ENCODE measurements at regions not wholly inside any gene's neighbourhood (a gene's known extent, or its start where the extent isn't known, plus 50 kb on each side); places are given as distances from the start of the nearest gene placed in this dataset.

DNA sequence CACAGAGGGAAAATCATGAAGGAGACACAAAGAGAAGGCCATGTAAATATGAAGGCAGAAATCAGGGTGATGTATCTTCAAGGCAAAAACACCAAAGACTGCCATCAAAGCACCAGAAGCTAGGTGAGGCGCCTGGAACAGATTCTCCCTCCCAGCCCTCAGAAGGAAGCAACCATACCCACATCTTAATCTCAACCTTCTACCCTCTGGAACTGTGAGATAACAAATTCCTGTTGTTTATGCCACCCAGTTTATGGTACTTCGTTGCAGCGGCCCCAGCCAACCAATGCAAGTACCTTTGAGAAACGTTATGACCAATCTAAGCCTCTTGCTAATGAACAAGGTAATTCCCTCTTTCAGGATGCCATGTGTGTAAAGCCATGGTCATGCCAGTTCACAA is 66.2 kb upstream of the STXBP5 start:
- no peak overlapping the region for H3K27ac ChIP-seq (ENCODE audit: low read depth in 1 of 2, low read length in 2 of 2)
- no peaks in the 10 kb centered on the region for H3K4me1 ChIP-seq (ENCODE audit: control insufficient read depth in 4 of 4, insufficient read depth in 4 of 4, low read length in 3 of 4)
- no peaks in the 10 kb centered on the region for H3K9me3 ChIP-seq (ENCODE audit: control insufficient read depth in 4 of 4, low read length in 3 of 4)
- DNase-seq (ENCODE audit: low spot score) = no peak
- H3K27me3 ChIP-seq (ENCODE audit: control insufficient read depth in 4 of 4, insufficient read depth in 4 of 4, low read length in 3 of 4) = no peaks in the 10 kb centered on the region
- TF ChIP-seq RAD21 (IDR thresholded peaks at IDR 0.05) (no peak), JUND (IDR thresholded peaks at IDR 0.05) (no peak), HNF4G (IDR thresholded peaks at IDR 0.05) (no peak)
- 89% methylated on average over 4 of the region's 4 CpGs for WGBS
- H3K9ac ChIP-seq (ENCODE audit: low read depth in 1 of 2, low read length in 2 of 2) = no peak overlapping the region
- no peaks in the 10 kb centered on the region for H3K36me3 ChIP-seq (ENCODE audit: control insufficient read depth in 4 of 4, insufficient read depth in 3 of 4, low read depth in 1 of 4, low read length in 3 of 4)
- H3K4me3 ChIP-seq (ENCODE audit: low read depth in 1 of 3, low read length in 3 of 3) = no peak overlapping the region

DNA sequence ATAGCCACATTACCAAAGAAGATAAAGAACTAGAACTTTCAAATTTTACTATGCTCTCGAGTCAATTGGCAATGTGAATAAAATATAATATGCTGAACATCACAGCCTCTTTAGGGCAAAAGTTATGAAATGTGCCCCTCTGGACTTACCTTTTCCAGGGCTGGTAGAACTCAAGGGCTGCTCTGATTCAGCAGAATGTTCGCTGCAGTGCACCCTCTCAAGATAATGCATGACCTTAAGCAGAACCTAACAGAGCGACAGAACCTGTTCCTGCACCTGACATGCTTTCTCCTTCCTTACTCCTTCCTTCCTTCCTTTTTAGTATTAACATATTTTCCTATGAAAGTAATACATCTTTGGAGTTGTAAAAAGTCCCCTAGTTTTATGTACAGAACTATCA is 65.4 kb upstream of the STXBP5 start:
- H3K9ac ChIP-seq (ENCODE audit: low read depth in 1 of 2, low read length in 2 of 2) = no peak overlapping the region
- no peak overlapping the region for H3K4me3 ChIP-seq (ENCODE audit: low read depth in 1 of 3, low read length in 3 of 3)
- no peak overlapping the region for H3K27ac ChIP-seq (ENCODE audit: low read depth in 1 of 2, low read length in 2 of 2)
- no peaks in the 10 kb centered on the region for H3K9me3 ChIP-seq (ENCODE audit: control insufficient read depth in 4 of 4, low read length in 3 of 4)
- H3K4me1 ChIP-seq (ENCODE audit: control insufficient read depth in 4 of 4, insufficient read depth in 4 of 4, low read length in 3 of 4) = no peaks in the 10 kb centered on the region
- TF ChIP-seq, protein P1, sequence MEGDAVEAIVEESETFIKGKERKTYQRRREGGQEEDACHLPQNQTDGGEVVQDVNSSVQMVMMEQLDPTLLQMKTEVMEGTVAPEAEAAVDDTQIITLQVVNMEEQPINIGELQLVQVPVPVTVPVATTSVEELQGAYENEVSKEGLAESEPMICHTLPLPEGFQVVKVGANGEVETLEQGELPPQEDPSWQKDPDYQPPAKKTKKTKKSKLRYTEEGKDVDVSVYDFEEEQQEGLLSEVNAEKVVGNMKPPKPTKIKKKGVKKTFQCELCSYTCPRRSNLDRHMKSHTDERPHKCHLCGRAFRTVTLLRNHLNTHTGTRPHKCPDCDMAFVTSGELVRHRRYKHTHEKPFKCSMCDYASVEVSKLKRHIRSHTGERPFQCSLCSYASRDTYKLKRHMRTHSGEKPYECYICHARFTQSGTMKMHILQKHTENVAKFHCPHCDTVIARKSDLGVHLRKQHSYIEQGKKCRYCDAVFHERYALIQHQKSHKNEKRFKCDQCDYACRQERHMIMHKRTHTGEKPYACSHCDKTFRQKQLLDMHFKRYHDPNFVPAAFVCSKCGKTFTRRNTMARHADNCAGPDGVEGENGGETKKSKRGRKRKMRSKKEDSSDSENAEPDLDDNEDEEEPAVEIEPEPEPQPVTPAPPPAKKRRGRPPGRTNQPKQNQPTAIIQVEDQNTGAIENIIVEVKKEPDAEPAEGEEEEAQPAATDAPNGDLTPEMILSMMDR (IDR thresholded peaks at IDR 0.05; ENCODE audit: low read depth, low read length, missing input control) = no peak
- no peak for TF ChIP-seq GABPA (IDR thresholded peaks at IDR 0.05 in 1 of 2, conservative IDR thresholded peaks at IDR 0.05 in 1 of 2)
- no peak for TF ChIP-seq RXRA (IDR thresholded peaks at IDR 0.05)
- TF ChIP-seq, protein P2, sequence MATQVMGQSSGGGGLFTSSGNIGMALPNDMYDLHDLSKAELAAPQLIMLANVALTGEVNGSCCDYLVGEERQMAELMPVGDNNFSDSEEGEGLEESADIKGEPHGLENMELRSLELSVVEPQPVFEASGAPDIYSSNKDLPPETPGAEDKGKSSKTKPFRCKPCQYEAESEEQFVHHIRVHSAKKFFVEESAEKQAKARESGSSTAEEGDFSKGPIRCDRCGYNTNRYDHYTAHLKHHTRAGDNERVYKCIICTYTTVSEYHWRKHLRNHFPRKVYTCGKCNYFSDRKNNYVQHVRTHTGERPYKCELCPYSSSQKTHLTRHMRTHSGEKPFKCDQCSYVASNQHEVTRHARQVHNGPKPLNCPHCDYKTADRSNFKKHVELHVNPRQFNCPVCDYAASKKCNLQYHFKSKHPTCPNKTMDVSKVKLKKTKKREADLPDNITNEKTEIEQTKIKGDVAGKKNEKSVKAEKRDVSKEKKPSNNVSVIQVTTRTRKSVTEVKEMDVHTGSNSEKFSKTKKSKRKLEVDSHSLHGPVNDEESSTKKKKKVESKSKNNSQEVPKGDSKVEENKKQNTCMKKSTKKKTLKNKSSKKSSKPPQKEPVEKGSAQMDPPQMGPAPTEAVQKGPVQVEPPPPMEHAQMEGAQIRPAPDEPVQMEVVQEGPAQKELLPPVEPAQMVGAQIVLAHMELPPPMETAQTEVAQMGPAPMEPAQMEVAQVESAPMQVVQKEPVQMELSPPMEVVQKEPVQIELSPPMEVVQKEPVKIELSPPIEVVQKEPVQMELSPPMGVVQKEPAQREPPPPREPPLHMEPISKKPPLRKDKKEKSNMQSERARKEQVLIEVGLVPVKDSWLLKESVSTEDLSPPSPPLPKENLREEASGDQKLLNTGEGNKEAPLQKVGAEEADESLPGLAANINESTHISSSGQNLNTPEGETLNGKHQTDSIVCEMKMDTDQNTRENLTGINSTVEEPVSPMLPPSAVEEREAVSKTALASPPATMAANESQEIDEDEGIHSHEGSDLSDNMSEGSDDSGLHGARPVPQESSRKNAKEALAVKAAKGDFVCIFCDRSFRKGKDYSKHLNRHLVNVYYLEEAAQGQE (IDR thresholded peaks at IDR 0.05) = no peak
- TF ChIP-seq NR2F2 (IDR thresholded peaks at IDR 0.05) = no peak
- TF ChIP-seq EGR1 (IDR thresholded peaks at IDR 0.05; ENCODE audit: low read depth in 2 of 2) = no peak
- TF ChIP-seq HNF4G (IDR thresholded peaks at IDR 0.05) = no peak
- no peak for TF ChIP-seq TAF1 (conservative IDR thresholded peaks at IDR 0.05)
- TF ChIP-seq FOXA1 (IDR thresholded peaks at IDR 0.05) = no peak
- no peak for TF ChIP-seq RAD21 (IDR thresholded peaks at IDR 0.05)
- TF ChIP-seq, protein P3, sequence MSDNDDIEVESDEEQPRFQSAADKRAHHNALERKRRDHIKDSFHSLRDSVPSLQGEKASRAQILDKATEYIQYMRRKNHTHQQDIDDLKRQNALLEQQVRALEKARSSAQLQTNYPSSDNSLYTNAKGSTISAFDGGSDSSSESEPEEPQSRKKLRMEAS (IDR thresholded peaks at IDR 0.05) = no peak
- TF ChIP-seq FOXA2 (IDR thresholded peaks at IDR 0.05) = no peak
- no peak for TF ChIP-seq YY1 (IDR thresholded peaks at IDR 0.05)
- TF ChIP-seq, protein P4, sequence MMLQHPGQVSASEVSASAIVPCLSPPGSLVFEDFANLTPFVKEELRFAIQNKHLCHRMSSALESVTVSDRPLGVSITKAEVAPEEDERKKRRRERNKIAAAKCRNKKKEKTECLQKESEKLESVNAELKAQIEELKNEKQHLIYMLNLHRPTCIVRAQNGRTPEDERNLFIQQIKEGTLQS (IDR thresholded peaks at IDR 0.05) = no peak
- TF ChIP-seq SP1 (IDR thresholded peaks at IDR 0.05) = no peak
- TF ChIP-seq JUND (IDR thresholded peaks at IDR 0.05) = no peak
- TF ChIP-seq, protein P5, sequence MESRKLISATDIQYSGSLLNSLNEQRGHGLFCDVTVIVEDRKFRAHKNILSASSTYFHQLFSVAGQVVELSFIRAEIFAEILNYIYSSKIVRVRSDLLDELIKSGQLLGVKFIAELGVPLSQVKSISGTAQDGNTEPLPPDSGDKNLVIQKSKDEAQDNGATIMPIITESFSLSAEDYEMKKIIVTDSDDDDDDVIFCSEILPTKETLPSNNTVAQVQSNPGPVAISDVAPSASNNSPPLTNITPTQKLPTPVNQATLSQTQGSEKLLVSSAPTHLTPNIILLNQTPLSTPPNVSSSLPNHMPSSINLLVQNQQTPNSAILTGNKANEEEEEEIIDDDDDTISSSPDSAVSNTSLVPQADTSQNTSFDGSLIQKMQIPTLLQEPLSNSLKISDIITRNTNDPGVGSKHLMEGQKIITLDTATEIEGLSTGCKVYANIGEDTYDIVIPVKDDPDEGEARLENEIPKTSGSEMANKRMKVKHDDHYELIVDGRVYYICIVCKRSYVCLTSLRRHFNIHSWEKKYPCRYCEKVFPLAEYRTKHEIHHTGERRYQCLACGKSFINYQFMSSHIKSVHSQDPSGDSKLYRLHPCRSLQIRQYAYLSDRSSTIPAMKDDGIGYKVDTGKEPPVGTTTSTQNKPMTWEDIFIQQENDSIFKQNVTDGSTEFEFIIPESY (IDR thresholded peaks at IDR 0.05) = no peak
- no peak for TF ChIP-seq HNF4A (conservative IDR thresholded peaks at IDR 0.05)
- 86% methylated on average over 3 of the region's 3 CpGs for WGBS
- no peaks in the 10 kb centered on the region for H3K27me3 ChIP-seq (ENCODE audit: control insufficient read depth in 4 of 4, insufficient read depth in 4 of 4, low read length in 3 of 4)
- H3K36me3 ChIP-seq (ENCODE audit: control insufficient read depth in 4 of 4, insufficient read depth in 3 of 4, low read depth in 1 of 4, low read length in 3 of 4) = no peaks in the 10 kb centered on the region
- DNase-seq (ENCODE audit: low spot score) = no peak
